ENCODE measurements at regions not wholly inside any gene's neighbourhood (a gene's known extent, or its start where the extent isn't known, plus 50 kb on each side); places are given as distances from the start of the nearest gene placed in this dataset.

- TF ChIP-seq CTCF (IDR thresholded peaks at IDR 0.05) (no peak), POLR2A (IDR thresholded peaks at IDR 0.05) (no peak)
These were observed 211.3 kb downstream of the SKIDA1 start for GRCh38 chr10:21314111-21314626.
